HG03159 (cell line): ENCODE measurements at regions not wholly inside any gene's neighbourhood (a gene's known extent, or its start where the extent isn't known, plus 50 kb on each side); places are given as distances from the start of the nearest gene placed in this dataset.

Experiments
- ATAC-seq: cut with Tn5 transposase; IDR thresholded peaks from one replicate; pipeline ENCODE4 v1.9.1; 2021; ENCODE audit warnings: mild to moderate bottlenecking, moderate library complexity; ENCODE audit not compliant: unreplicated experiment

DNA sequence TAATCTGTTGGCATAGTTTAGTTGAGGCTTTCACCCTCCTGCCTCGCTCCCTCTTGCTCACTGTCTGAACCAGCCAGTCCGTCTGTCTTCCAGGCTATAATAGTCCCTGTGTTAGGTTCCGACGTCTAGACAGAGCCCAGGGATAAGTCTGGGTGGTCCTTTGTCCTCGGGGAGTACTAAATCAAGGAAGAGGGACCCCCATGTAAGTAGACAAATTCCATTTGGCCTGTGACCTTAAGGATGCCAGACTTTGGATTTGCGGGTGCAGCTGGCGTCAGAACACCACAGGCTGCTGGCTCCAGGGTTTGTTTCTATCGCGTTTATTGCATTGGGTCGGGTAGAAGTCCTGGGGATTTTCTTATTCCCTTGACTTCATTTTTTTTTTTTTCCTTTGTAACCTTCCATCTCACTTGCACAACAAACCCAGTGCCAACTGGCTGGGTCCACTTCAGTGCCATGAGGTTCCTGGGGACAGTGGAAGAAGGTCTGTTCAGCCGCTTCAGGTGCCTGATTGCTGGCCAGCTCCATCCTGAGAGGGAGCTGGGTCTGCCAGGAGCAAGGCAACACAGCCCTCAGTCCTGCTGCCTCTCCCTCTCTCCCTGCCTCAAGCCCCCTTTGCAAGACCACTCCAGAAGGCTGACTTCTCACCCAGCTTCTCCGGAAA, 95.4 kb upstream of the KLHL25 start:
- ATAC-seq, result no peak

DNA sequence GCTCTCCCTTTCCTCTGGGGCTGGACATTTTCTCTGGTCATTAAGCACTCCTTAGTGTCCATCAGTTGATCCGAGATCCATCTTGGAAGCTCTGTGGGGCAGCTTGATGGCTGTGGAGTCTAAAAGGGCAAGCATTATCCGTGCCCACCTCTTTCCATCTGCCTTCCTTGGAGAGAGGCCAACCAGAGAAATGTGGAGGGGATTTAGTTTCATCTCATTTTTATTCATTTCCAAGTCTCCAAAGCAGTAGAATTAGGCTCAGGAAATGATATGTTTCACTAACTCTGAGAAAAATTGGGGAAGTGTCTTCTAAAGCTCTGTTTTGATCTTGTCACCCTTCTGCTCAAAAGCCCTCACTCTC, 95.9 kb upstream of the KLHL25 start:
- ATAC-seq, result no peak

DNA sequence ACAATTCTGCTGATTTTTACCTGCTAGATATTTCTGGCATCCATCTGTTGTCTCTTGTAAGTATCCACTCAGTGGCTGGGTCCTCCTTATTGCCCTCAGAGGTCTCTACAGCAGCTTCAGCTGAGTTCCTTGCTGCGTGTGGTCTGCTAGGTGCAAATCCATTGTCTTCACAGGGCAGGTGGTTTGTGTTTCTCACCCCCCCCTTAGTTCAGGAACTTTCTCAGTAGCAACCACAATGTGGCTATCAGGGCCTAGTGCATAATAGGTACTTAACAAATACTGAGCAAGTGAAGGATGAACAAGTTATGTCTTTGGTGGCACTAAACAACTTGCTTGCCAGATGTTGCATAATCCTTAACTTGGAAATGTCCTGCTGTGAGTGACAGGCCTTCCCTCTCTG, 96.7 kb upstream of the KLHL25 start:
- no peak for ATAC-seq

DNA sequence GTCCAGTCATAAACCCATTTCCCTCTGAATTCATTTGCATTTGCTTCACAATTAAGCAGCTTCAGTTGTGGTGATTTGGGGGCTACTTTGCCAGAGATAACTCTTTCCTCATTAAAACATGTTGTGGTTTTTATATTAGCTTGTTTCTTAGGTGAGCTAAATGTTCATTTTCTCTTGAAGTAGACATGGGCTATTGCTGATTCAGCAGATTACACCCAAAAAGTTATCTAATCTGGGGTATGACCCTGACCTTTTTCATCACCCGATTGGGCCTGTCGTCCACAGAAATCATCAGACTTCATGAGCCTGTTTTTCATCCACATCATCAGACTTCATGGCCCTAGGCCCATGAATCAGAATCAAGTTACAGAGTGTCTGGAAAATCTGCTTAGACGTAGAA, 97.5 kb upstream of the KLHL25 start:
- ATAC-seq, result no peak

DNA sequence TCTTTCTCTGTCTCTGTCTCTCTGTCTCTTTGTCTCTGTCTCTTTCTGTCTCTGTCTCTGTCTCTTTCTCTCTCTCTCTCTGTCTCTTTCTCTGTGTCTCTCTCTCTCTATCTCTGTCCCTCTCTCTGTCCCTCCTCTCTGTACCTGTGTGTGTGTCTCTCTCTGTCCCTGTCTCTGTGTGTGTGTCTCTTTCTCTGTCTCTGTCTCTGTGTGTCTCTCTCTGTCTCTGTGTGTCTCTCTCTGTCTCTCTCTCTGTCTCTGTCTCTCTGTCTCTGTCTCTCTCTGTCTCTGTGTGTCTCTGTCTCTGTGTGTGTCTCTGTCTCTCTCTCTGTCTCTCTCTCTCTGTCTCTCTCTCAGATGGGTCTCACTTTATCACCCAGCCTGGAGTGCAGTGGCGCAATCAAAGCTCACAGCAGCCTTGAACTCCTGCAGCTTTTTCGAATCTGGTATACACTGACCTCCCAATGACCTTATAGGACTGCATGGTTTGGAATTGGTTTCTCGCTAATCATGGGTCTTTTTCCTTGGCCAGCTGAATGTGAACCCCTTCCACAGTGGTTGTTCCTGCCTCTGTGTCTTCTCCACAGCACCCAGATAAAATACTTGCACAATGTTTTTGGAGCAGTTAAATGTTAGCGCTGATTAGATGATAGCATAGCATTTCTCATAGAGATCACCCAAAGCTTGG, 102.6 kb upstream of the KLHL25 start:
- no peak for ATAC-seq

DNA sequence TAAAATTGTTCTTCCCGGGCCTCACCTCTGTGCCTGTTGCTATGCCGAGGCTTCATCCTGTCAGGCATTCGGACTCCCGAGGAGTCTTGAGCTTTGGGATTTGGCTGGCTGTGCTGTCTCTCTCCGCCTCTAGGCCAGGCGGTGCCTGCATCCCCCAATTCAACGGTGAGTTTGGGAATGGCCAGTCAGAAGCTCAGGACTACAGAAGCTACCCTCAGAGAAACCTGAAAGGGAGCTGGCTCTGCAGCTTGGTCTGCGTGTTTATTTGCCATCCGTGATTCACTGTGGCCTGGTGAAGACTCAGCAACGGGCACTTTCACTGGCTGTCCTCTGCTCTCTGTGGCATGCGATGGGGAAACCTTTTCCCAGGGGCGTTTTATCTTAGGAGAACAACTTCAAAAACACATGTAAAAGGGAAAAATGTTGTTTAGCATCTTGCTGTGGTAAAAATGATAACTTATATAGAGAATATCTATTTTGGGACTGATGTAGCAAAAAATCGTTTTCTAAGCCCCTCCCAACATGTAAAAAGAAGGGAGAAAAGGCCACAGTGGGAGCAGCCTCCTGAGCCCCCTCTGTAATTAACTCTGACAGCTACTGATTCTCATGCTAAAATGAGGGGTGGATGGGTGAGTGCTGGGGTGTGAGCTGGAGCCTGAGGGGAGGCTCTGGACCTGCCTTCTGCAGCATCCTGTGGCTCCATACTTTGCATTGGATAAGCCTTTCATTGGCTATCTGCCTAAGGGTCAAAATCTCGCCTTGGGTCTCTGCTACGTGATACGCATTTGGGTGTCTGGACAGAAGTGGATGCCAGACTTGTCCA, 103.4 kb upstream of the KLHL25 start:
- ATAC-seq, result no peak

DNA sequence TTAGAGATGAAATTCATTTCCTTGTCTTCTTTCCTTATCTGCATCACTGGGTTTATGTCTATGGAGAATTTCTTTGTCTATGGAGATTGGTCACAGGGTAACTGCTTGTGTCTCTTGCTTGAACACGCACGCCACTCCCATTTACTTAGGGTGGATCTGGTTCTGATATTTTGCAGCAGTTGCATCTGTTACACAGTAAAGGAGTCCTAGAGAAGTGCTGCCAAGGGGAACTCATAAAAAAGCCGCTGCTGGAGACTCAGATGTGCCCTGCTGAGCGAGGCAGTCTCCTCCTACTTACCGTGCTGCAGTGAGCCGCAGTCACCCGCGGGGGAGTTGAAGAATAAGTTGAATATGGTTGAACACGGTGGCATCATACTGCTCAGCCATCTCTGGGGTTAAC, 105.2 kb upstream of the KLHL25 start:
- no peak for ATAC-seq

DNA sequence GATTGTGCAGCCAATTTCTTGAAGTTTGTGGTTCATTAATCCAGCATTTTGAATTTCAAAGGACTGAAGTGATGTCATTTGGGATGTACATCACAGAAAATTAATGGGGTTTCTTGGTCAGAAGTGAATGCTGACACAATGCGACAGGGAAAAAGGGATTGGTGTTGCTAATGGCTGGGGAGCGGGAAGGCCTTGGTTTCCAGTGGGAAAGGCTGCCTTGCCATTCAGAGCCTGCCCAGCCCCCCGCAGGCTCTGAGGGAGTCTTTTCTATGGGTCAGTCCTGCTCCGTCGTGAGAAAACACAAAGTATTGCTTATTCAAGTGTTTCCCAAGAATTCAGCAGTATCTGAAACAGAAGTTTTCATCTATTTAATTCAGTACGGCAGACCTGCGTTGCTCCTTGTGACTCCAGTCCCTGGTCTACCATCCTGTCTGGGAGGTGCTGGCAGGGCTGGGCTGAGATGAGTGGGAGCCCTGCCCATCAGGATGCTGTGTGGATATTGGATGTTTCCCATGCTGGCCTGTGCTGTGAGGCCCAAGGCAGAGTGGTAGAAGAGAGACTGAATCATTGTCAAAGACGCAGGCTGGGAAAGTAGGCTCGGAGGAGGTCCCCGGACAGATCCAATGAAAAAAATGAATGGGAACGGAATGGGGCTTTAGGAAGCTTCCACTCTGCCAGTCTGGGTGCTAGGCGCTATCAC, 111.2 kb upstream of the KLHL25 start:
- ATAC-seq, result no peak

DNA sequence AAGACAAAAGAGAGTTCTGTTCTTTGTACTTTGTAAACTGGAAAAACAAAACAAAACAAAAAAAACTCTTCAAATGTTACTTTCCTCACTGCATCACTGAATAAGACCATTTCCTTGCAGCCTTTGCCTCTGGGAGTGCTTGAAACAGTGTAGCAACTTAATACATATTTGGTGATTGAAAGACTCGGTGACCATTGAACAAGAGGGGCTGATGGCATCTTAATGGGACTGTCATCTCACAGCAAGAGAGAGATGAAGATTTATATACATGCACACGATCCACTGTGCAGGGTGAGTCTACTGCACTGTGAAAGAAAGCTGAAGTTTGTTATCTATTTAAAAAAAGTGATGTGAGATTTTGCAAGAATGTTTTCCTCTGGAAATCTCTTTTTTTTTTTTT, 111.9 kb upstream of the KLHL25 start:
- no peak for ATAC-seq

DNA sequence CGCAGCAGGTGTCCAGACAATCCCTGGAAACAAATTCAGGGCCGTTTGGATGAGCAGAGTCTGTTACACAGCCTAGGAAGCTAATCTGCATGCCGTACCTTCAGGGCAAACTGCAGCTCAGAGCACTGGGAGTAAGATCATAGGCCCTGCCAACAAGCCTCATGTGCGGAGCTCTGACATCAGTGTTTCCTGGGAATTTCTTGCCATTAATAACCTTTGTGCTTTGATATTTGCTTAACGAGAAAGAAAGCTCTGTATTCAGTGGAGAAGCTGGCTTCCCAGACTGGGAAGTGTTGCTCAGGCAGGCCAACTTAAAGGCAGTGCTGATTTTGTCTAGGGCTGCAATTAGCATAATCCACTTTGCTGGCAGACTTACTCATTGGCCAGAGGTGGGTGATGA, 116.1 kb upstream of the KLHL25 start:
- no peak for ATAC-seq

DNA sequence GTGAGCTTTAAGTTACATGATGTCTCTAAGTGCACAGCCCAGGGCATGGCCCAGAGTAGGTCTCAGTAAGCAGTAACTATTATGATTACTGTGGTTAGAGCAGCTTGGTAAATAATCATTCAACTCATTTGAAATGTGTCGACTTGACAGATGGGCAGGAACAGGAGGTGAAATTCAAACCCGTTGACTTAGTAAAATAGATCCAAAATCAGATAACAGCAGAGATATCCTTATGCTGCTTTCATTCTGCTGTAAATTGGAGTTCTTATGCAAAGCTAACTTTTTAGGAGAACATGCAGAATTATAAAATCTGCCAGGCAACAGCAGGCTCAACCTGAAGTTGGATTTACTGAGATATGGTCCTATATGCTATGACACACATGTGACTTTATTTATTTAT, 118.7 kb upstream of the KLHL25 start:
- ATAC-seq, result no peak

DNA sequence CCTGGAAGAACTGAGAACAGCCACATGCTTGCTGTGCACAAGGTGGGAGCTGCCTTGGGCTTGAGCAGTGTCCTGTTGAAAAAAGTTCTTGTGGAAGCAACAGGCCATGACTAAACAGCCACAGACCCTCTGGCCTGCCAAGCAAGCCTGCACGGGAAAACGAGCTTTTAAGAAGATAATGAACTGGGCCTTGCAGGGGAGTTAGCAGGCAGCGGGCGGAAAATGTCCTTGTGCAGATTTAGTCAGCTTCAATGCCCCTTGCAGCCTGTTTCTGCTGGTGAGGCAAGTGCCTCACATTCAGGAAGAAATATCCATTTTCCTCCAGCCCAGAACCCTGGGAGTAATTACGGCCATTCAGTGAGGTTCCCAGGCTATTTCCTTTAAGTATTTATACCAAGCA, 126.2 kb upstream of the KLHL25 start:
- ATAC-seq, result no peak

DNA sequence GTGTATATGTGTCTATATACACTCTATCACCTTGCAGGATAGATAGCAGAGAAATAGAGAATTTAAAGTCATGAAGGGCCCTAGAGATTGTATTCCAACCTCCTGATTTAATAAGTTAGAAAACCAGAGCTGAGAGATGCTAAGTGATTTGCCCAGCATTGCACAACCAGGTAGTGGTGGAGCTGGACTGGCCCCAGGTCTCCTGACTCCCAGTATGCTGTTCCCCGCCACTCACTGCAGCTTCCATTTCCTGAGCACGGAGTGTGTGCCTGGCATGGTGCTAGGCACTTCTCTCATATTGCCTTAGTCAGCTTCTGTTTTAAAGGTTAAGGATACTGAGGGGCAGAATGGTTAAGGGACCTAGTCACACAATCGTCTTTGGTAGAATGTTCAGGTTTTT, 129.4 kb upstream of the KLHL25 start:
- ATAC-seq, result no peak

DNA sequence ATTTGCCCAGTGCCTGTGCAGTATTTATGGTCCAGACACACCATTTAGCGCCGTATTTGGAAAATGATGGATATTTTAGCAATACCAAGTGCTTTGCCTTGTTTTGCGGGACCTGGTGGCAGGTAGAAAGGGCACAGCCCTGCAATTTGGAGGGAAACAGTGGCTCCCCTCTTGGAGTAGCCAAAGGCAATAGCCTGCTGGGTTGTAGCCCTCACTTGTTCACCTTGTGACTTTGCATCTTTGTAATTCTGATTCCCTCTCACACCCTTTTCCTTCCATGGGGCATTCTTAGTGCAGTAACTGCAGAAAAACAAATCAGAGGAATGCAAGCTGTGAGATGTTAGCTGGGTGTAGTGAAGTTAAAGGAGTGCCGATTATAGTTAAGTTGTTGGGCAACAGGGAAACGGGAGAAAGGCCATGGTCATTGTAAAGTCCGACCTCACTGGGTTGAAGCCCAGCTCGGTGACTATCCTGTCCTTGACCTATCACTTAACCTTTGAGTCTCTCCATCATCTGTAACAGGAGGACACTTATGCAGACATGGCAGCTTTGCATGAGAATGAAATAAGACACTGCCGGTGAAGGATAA, 131.0 kb upstream of the KLHL25 start:
- no peak for ATAC-seq

DNA sequence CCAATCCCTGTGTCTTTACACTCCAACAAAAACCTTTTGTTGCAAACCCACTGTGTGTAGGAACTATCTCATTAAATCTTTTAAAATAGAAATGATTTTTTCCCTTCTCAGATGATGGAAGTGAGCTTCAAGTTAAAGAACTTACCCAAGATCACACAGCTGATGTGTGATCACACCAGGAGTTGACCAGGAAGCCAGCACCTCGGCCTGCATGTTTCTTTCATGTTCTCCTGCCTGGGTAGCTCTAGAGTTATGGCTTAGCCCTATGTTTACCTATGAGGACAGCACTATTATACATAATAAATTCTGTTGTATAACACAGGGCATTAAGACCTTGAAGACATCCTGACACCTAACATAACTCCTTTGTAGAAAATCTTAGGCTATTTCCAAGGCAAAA, 132.1 kb upstream of the KLHL25 start:
- ATAC-seq, result no peak

DNA sequence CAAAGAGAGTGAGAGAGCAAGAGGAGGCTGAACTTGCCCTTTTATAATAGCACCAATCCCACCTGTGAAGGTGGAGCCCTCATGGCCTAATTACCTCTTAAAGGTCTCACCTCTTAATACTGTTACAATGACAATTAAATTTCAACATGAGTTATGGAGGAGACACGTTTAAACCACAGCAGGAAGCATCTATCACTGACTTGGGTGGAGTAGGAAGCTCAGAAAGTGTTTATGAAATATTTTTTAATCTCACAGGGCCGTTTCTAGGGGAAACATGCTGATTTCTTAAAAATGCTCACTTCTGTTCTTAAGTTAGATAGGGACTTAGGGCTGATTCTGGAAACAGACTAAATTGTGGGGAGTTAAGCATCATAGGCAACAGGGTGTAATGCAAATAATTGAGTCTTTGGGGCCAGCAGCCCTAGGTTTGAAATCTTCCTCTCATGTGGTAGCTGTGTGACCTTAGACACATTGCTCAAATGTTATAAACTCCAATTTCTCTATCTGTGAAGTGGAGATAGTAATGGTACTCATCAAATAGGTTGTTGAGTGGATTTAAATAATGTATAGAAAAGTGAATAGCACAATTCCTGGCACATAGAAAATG, 133.3 kb upstream of the KLHL25 start:
- no peak for ATAC-seq

DNA sequence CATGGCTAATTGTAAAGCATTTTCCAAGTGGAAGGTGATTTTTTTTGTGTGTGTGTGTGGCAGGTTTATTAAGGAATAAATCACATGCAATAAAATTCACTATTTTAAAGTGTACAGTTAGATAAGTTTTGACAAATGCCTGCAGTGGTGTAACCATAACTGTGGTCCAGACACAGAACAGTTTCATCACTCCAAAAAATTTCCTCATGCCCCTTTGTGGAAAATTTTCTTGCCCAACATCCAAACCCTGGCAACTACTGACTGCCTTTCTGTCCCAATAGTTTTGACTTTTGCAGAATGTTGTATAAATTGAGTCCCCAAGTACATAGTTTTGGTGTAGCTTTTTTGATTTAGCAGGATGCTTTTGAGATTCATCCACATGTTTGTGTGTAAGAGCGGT, 135.1 kb upstream of the KLHL25 start:
- no peak for ATAC-seq

DNA sequence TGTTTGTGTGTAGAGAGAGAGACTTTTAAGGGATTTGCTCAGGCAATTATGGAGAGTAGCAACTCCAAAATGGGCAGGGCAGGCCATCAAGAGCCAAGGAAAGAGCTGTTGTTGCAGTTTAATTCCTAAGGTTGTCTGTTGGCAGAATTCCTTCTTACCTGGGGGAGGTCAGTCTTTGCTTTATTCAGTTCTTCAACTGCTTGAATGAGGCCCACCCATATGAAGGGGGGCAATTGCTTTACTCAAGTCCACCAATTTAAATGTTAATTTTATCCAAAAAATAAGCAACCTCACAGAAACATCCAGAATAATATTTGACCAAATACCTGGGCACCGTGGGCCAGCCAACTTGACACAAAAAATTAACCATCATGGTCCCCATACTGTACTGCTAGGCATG, 137.7 kb upstream of the KLHL25 start:
- ATAC-seq, result no peak

DNA sequence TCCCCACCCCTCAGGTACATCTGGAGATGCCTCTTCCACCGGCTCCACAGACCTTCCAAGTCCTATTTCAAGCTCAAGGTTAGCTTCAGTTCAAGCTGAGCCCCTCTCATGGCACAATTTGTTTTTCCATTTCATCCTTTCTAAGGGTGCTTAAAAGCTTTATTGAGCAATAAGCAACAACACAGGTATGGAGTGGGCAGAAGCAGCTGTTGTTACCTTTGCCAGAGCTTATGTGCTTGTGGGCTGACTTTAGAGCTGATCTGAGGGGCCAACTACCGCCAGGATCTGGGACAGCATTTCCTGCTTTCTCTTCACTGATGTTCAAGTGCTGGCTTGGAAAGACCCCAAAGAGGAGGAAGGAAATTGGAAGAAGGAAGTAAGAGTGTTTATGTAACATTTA, 140.0 kb upstream of the KLHL25 start:
- no peak for ATAC-seq

DNA sequence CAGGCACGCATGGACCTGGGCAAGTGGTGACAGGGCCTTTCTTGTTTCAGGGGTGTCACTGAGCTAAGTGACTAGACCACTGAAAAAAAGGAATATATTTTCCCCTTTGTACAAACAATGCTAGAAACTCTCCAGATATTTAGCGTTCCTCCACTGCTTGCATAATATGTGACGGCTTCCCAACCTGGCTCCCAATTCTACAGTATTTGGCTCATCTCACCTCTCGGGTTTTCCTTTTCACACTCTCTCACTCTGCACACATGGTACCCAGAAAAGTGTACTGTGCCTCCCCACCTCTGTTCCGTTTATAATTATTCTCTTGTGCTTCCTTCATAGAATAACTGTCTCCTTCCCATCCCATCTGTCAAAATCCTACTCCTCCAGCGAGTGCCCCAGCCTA, 140.5 kb upstream of the KLHL25 start:
- ATAC-seq, result no peak

DNA sequence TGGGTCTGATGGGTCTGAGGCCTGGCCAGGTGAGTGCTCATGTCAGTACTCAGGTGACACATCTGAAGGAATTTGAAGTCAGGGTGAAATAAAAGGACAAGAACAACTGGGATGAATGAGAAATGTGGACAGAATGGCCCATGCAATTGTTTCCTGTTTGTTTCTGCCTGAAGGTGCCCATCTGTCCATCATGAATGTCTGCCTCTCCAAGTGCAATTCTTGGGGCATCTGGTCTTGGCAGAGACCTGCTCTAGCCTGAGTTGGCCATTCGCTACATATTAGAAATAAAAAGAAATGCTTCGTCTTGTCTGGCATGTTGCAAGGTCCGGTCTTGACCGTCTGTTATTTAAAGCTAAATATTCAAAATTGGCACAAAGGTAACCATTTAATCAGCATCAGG, 142.0 kb upstream of the AGBL1 start:
- no peak for ATAC-seq
